ENCODE measurements at regions not wholly inside any gene's neighbourhood (a gene's known extent, or its start where the extent isn't known, plus 50 kb on each side); places are given as distances from the start of the nearest gene placed in this dataset.

DNA sequence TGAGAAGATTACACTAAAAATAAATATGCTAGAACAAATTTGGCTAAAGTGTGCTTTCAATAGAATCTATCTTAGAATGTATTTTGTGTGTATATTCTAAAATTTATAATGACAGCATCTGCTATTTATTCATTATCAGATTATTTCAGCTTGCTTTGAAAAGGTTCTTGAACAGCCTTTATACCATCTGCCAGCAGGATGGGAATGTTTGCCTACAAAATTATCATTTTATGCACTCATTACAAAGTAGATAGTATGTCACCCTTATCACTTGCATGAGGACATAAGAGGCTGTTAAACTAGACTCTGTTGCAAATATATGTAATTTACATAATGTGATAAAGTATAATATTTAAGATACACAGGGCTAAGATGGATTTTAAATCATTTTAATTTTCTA, 1286.9 kb upstream of the PCDH20 start:
- TF ChIP-seq EMX1 (CRISPR knock-in tag; IDR thresholded peaks at IDR 0.05) = no peak
- TF ChIP-seq, protein P1, sequence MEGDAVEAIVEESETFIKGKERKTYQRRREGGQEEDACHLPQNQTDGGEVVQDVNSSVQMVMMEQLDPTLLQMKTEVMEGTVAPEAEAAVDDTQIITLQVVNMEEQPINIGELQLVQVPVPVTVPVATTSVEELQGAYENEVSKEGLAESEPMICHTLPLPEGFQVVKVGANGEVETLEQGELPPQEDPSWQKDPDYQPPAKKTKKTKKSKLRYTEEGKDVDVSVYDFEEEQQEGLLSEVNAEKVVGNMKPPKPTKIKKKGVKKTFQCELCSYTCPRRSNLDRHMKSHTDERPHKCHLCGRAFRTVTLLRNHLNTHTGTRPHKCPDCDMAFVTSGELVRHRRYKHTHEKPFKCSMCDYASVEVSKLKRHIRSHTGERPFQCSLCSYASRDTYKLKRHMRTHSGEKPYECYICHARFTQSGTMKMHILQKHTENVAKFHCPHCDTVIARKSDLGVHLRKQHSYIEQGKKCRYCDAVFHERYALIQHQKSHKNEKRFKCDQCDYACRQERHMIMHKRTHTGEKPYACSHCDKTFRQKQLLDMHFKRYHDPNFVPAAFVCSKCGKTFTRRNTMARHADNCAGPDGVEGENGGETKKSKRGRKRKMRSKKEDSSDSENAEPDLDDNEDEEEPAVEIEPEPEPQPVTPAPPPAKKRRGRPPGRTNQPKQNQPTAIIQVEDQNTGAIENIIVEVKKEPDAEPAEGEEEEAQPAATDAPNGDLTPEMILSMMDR (IDR thresholded peaks at IDR 0.05) = no peak
- no peak for TF ChIP-seq E2F5 (CRISPR knock-in tag; IDR thresholded peaks at IDR 0.05)
- no peak for TF ChIP-seq CREM (CRISPR knock-in tag; IDR thresholded peaks at IDR 0.05)
- no peak for TF ChIP-seq CBFB (CRISPR knock-in tag; IDR thresholded peaks at IDR 0.05; ENCODE audit: low read depth)
- TF ChIP-seq RELA (CRISPR knock-in tag; IDR thresholded peaks at IDR 0.05; ENCODE audit: borderline replicate concordance) = no peak
